ENCODE measurements at regions not wholly inside any gene's neighbourhood (a gene's known extent, or its start where the extent isn't known, plus 50 kb on each side); places are given as distances from the start of the nearest gene placed in this dataset.

DNA sequence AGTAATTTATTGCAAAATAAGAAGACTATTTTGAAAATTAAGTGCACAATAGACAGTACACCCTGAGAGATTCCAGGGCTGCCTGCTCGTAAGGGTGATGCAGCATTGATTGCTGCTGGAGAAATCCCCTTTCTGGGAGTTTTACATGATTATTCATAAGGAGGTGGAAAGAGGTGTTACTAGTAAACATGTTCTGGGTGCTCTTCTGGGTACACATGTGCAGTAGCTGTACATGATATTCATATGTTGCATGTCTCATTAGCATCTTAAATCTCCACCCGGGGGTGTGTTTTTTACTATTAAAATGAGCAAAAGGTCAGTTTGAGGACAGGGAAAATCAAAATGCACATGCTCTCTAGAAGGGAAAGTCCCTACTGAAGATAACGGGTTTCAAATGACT lies 264.8 kb downstream of the CDK5RAP2 start:
- POLR2A ChIA-PET, result no interaction called here
- Mint-ChIP-seq H3K4me1 (ENCODE audit: low read depth, unreplicated experiment) (no peaks in the 10 kb centered on the region), H3K4me3 (ENCODE audit: unreplicated experiment) (no peak overlapping the region), H3K27me3 (ENCODE audit: insufficient read depth, unreplicated experiment) (peaks cover 14% of the 10 kb centered on the region), H3K9me3 (ENCODE audit: unreplicated experiment) (no peaks in the 10 kb centered on the region), H3K36me3 (ENCODE audit: insufficient read depth, unreplicated experiment) (no peaks in the 10 kb centered on the region), H3K27ac (ENCODE audit: unreplicated experiment) (no peak overlapping the region)
- TF ChIP-seq, protein P1, sequence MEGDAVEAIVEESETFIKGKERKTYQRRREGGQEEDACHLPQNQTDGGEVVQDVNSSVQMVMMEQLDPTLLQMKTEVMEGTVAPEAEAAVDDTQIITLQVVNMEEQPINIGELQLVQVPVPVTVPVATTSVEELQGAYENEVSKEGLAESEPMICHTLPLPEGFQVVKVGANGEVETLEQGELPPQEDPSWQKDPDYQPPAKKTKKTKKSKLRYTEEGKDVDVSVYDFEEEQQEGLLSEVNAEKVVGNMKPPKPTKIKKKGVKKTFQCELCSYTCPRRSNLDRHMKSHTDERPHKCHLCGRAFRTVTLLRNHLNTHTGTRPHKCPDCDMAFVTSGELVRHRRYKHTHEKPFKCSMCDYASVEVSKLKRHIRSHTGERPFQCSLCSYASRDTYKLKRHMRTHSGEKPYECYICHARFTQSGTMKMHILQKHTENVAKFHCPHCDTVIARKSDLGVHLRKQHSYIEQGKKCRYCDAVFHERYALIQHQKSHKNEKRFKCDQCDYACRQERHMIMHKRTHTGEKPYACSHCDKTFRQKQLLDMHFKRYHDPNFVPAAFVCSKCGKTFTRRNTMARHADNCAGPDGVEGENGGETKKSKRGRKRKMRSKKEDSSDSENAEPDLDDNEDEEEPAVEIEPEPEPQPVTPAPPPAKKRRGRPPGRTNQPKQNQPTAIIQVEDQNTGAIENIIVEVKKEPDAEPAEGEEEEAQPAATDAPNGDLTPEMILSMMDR (IDR thresholded peaks at IDR 0.05; ENCODE audit: insufficient read depth in 1 of 2, low read depth in 1 of 2, low read length in 1 of 2, severe bottlenecking in 1 of 2, unreplicated experiment in 1 of 2), result no peak
- CTCF ChIA-PET, result no interaction called here
- Histone ChIP-seq H3K27me3 (replicated peaks; ENCODE audit: control insufficient read depth, insufficient read depth, low read length) (no peaks in the 10 kb centered on the region), H3K4me3 (ENCODE audit: low read depth, low read length) (no peak overlapping the region), H3K36me3 (ENCODE audit: control insufficient read depth, insufficient read depth, low read length) (no peaks in the 10 kb centered on the region), H3K4me1 (no peaks in the 10 kb centered on the region), H3K9me3 (peaks cover 14% of the 10 kb centered on the region)
- no peak for DNase-seq
- BruUV-seq (replicated peaks), result no TSS peak
- intact Hi-C loops (cut with micrococcal nuclease; ENCODE audit: unreplicated experiment), result no loop called here

DNA sequence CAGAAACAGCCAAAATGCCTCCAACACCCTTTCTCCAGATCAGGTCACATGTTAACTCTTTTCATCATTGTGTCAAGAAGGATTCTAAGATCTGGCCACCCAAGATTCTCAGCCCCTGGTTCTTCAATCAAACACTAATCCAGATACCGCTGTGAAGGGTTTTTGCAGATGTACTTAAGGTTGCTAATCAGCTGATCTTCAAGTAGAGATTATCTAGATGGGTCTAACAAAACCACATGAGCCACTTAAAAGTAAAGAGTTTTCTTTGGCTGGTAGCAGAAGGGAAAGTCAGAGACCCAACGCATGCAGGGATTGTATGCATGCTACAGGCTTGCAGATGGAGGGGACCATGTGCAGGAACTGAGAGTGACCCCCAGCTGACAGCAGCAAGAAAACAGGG lies 267.9 kb downstream of the CDK5RAP2 start:
- H3K9me3 ChIP-seq, result peaks cover 14% of the 10 kb centered on the region
- CTCF ChIA-PET, result no interaction called here
- POLR2A ChIA-PET, result no interaction called here

DNA sequence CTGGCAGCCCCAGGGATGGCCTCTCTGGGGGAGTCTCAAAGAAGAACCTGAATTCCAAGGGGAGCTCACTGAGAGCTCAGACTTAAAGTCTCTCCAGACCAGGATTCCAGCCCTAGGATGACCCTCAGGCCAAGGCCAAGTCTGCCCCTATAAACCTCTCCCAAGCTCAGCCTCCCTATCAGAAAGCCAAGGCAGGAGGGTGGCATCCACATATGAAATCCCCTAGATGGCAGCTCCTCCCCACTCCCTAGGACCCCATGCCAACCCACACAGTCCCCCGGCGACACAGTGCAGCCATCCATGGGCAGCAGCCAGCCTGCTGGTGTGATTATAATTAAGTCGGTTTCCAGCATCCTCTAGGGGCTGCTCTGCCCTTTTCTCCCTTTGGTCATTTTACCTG lies 269.9 kb downstream of the CDK5RAP2 start:
- intact Hi-C loops (cut with micrococcal nuclease; ENCODE audit: unreplicated experiment), result no loop called here
- peaks cover 19% of the 10 kb centered on the region for H3K27me3 Mint-ChIP-seq (ENCODE audit: insufficient read depth, unreplicated experiment)
- no peaks in the 10 kb centered on the region for H3K4me1 Mint-ChIP-seq (ENCODE audit: low read depth, unreplicated experiment)
- H3K4me3 ChIP-seq (ENCODE audit: low read depth, low read length), result no peak overlapping the region
- no peaks in the 10 kb centered on the region for H3K27me3 ChIP-seq (replicated peaks; ENCODE audit: control insufficient read depth, insufficient read depth, low read length)
- no peak overlapping the region for H3K27ac Mint-ChIP-seq (ENCODE audit: unreplicated experiment)
- no TSS peak for BruUV-seq (replicated peaks)
- H3K9me3 ChIP-seq, result peaks cover 14% of the 10 kb centered on the region
- no peak overlapping the region for H3K4me3 Mint-ChIP-seq (ENCODE audit: unreplicated experiment)
- DNase-seq, result no peak
- ChIA-PET POLR2A (no interaction called here), CTCF (no interaction called here)
- TF ChIP-seq, protein P1 (IDR thresholded peaks at IDR 0.05; ENCODE audit: insufficient read depth in 1 of 2, low read depth in 1 of 2, low read length in 1 of 2, severe bottlenecking in 1 of 2, unreplicated experiment in 1 of 2), result no peak
- H3K9me3 Mint-ChIP-seq (ENCODE audit: unreplicated experiment), result no peaks in the 10 kb centered on the region
- no peaks in the 10 kb centered on the region for H3K36me3 Mint-ChIP-seq (ENCODE audit: insufficient read depth, unreplicated experiment)
- H3K36me3 ChIP-seq (ENCODE audit: control insufficient read depth, insufficient read depth, low read length), result no peaks in the 10 kb centered on the region
- H3K4me1 ChIP-seq, result no peaks in the 10 kb centered on the region

More for the DNA sequence above, 267.9 kb downstream of the CDK5RAP2 start:
- no peaks in the 10 kb centered on the region for H3K4me1 Mint-ChIP-seq (ENCODE audit: low read depth, unreplicated experiment)
- TF ChIP-seq, protein P1 (IDR thresholded peaks at IDR 0.05; ENCODE audit: insufficient read depth in 1 of 2, low read depth in 1 of 2, low read length in 1 of 2, severe bottlenecking in 1 of 2, unreplicated experiment in 1 of 2), result no peak
- no peak overlapping the region for H3K27ac Mint-ChIP-seq (ENCODE audit: unreplicated experiment)
- no peaks in the 10 kb centered on the region for H3K9me3 Mint-ChIP-seq (ENCODE audit: unreplicated experiment)
- Histone ChIP-seq H3K27me3 (replicated peaks; ENCODE audit: control insufficient read depth, insufficient read depth, low read length) (no peaks in the 10 kb centered on the region), H3K36me3 (ENCODE audit: control insufficient read depth, insufficient read depth, low read length) (no peaks in the 10 kb centered on the region), H3K4me1 (no peaks in the 10 kb centered on the region), H3K4me3 (ENCODE audit: low read depth, low read length) (no peak overlapping the region)
- no peak overlapping the region for H3K4me3 Mint-ChIP-seq (ENCODE audit: unreplicated experiment)
- intact Hi-C loops (cut with micrococcal nuclease; ENCODE audit: unreplicated experiment), result no loop called here
- no peak for DNase-seq
- no peaks in the 10 kb centered on the region for H3K36me3 Mint-ChIP-seq (ENCODE audit: insufficient read depth, unreplicated experiment)
- H3K27me3 Mint-ChIP-seq (ENCODE audit: insufficient read depth, unreplicated experiment), result peaks cover 17% of the 10 kb centered on the region
- BruUV-seq (replicated peaks), result no TSS peak
